Liver (tissue), 3 donors: ENCODE measurements at regions not wholly inside any gene's neighbourhood (a gene's known extent, or its start where the extent isn't known, plus 50 kb on each side); places are given as distances from the start of the nearest gene placed in this dataset.

Source experiments
- FOXA1 ChIP-seq: IDR thresholded peaks from 2 replicates; pipeline ENCODE4 v1.6.1; 2016; ENCODE audit warnings: antibody characterized with exemption
- GABPA ChIP-seq, 2 donors: IDR thresholded peaks in 1 of 2; conservative IDR thresholded peaks in 1 of 2; 2 replicates each; pipeline ENCODE4 v1.6.1; 2016; ENCODE audit warnings: antibody characterized with exemption in 2 of 2, mild to moderate bottlenecking in 1 of 2, moderate library complexity in 1 of 2
- HNF4A ChIP-seq, 2 donors: conservative IDR thresholded peaks; 2 replicates each; pipeline ENCODE4 v1.6.1; 2016; ENCODE audit warnings: antibody characterized with exemption in 2 of 2, mild to moderate bottlenecking in 2 of 2
- JUND ChIP-seq, 2 donors: IDR thresholded peaks; 2 replicates each; pipeline ENCODE4 v1.6.1; 2016; ENCODE audit warnings: antibody characterized with exemption in 2 of 2
- RAD21 ChIP-seq, 2 donors: IDR thresholded peaks; 2 replicates each; pipeline ENCODE4 v1.6.1; 2016; ENCODE audit warnings: antibody characterized with exemption in 2 of 2, mild to moderate bottlenecking in 2 of 2
- RXRA ChIP-seq, 2 donors: IDR thresholded peaks; 2 replicates each; pipeline ENCODE4 v1.6.1; 2017 to 2018; ENCODE audit warnings: antibody characterized with exemption in 2 of 2, mild to moderate bottlenecking in 1 of 2
- SP1 ChIP-seq: IDR thresholded peaks from 2 replicates; pipeline ENCODE4 v1.6.1; 2018; ENCODE audit warnings: antibody characterized with exemption, mild to moderate bottlenecking
- TAF1 ChIP-seq: conservative IDR thresholded peaks from 2 replicates; pipeline ENCODE4 v1.6.1; 2016; ENCODE audit warnings: antibody characterized with exemption, mild to moderate bottlenecking
- YY1 ChIP-seq: IDR thresholded peaks from 2 replicates; pipeline ENCODE4 v1.6.1; 2016; ENCODE audit warnings: antibody characterized with exemption, mild to moderate bottlenecking
- TF ChIP-seq, protein P1 (sequence below): fragments of 150-350 bp; IDR thresholded peaks from 2 replicates; pipeline ENCODE4 v1.5.1; 2017; ENCODE audit warnings: improper control_type of control experiment, low read depth, low read length; ENCODE audit not compliant: missing input control
- TF ChIP-seq, protein P2 (sequence below): IDR thresholded peaks from 2 replicates; pipeline ENCODE4 v1.6.1; 2016; ENCODE audit warnings: antibody characterized with exemption, mild to moderate bottlenecking
- TF ChIP-seq, protein P3 (sequence below): IDR thresholded peaks from 2 replicates; pipeline ENCODE4 v1.6.1; 2016; ENCODE audit warnings: antibody characterized with exemption
- TF ChIP-seq, protein P4 (sequence below): IDR thresholded peaks from 2 replicates; pipeline ENCODE4 v1.6.1; 2016; ENCODE audit warnings: antibody characterized with exemption
- TF ChIP-seq, protein P5 (sequence below): IDR thresholded peaks from 2 replicates; pipeline ENCODE4 v1.6.1; 2016; ENCODE audit warnings: antibody characterized with exemption
- donor health status: healthy.
- donor health status: healthy.

DNA sequence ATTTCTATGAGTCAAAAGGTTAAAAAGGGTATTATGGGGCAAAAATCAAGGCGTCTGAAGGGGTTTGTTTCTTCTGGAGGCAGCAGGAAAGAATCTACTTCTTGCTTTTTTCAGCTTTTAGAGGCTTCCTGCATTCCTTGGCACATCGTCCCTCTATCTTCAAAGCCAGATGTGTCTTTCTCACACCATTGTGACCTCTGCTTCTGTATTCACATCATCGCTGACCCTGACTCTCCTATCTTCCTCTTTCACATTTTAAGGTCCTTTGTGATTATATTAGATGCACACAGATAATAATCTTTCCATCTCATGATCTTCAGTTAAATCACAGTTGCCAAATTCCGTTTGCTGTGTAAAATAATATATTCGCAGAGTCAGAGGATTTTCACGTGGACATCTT, 112.7 kb downstream of the PPP4R3C start:
- TF ChIP-seq, protein P1, sequence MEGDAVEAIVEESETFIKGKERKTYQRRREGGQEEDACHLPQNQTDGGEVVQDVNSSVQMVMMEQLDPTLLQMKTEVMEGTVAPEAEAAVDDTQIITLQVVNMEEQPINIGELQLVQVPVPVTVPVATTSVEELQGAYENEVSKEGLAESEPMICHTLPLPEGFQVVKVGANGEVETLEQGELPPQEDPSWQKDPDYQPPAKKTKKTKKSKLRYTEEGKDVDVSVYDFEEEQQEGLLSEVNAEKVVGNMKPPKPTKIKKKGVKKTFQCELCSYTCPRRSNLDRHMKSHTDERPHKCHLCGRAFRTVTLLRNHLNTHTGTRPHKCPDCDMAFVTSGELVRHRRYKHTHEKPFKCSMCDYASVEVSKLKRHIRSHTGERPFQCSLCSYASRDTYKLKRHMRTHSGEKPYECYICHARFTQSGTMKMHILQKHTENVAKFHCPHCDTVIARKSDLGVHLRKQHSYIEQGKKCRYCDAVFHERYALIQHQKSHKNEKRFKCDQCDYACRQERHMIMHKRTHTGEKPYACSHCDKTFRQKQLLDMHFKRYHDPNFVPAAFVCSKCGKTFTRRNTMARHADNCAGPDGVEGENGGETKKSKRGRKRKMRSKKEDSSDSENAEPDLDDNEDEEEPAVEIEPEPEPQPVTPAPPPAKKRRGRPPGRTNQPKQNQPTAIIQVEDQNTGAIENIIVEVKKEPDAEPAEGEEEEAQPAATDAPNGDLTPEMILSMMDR = no peak
- TF ChIP-seq YY1 = no peak
- TF ChIP-seq FOXA1 = no peak
- TF ChIP-seq, protein P2, sequence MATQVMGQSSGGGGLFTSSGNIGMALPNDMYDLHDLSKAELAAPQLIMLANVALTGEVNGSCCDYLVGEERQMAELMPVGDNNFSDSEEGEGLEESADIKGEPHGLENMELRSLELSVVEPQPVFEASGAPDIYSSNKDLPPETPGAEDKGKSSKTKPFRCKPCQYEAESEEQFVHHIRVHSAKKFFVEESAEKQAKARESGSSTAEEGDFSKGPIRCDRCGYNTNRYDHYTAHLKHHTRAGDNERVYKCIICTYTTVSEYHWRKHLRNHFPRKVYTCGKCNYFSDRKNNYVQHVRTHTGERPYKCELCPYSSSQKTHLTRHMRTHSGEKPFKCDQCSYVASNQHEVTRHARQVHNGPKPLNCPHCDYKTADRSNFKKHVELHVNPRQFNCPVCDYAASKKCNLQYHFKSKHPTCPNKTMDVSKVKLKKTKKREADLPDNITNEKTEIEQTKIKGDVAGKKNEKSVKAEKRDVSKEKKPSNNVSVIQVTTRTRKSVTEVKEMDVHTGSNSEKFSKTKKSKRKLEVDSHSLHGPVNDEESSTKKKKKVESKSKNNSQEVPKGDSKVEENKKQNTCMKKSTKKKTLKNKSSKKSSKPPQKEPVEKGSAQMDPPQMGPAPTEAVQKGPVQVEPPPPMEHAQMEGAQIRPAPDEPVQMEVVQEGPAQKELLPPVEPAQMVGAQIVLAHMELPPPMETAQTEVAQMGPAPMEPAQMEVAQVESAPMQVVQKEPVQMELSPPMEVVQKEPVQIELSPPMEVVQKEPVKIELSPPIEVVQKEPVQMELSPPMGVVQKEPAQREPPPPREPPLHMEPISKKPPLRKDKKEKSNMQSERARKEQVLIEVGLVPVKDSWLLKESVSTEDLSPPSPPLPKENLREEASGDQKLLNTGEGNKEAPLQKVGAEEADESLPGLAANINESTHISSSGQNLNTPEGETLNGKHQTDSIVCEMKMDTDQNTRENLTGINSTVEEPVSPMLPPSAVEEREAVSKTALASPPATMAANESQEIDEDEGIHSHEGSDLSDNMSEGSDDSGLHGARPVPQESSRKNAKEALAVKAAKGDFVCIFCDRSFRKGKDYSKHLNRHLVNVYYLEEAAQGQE = no peak
- TF ChIP-seq JUND (IDR thresholded peaks at IDR 0.05) = no peak
- no peak for TF ChIP-seq GABPA (IDR thresholded peaks at IDR 0.05 in 1 of 2, conservative IDR thresholded peaks at IDR 0.05 in 1 of 2)
- no peak for TF ChIP-seq RXRA (IDR thresholded peaks at IDR 0.05)
- TF ChIP-seq RAD21 (IDR thresholded peaks at IDR 0.05) = no peak
- no peak for TF ChIP-seq TAF1
- TF ChIP-seq, protein P3, sequence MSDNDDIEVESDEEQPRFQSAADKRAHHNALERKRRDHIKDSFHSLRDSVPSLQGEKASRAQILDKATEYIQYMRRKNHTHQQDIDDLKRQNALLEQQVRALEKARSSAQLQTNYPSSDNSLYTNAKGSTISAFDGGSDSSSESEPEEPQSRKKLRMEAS = no peak
- TF ChIP-seq, protein P4, sequence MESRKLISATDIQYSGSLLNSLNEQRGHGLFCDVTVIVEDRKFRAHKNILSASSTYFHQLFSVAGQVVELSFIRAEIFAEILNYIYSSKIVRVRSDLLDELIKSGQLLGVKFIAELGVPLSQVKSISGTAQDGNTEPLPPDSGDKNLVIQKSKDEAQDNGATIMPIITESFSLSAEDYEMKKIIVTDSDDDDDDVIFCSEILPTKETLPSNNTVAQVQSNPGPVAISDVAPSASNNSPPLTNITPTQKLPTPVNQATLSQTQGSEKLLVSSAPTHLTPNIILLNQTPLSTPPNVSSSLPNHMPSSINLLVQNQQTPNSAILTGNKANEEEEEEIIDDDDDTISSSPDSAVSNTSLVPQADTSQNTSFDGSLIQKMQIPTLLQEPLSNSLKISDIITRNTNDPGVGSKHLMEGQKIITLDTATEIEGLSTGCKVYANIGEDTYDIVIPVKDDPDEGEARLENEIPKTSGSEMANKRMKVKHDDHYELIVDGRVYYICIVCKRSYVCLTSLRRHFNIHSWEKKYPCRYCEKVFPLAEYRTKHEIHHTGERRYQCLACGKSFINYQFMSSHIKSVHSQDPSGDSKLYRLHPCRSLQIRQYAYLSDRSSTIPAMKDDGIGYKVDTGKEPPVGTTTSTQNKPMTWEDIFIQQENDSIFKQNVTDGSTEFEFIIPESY = no peak
- no peak for TF ChIP-seq SP1
- TF ChIP-seq HNF4A (conservative IDR thresholded peaks at IDR 0.05) = no peak
- TF ChIP-seq, protein P5, sequence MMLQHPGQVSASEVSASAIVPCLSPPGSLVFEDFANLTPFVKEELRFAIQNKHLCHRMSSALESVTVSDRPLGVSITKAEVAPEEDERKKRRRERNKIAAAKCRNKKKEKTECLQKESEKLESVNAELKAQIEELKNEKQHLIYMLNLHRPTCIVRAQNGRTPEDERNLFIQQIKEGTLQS = no peak
